GM18868 (cell line): ENCODE measurements at regions not wholly inside any gene's neighbourhood (a gene's known extent, or its start where the extent isn't known, plus 50 kb on each side); places are given as distances from the start of the nearest gene placed in this dataset.

Experiments
- ATAC-seq: cut with Tn5 transposase; IDR thresholded peaks from one replicate; pipeline ENCODE4 v1.9.1; 2021; ENCODE audit warnings: mild to moderate bottlenecking, moderate library complexity; ENCODE audit not compliant: unreplicated experiment

DNA sequence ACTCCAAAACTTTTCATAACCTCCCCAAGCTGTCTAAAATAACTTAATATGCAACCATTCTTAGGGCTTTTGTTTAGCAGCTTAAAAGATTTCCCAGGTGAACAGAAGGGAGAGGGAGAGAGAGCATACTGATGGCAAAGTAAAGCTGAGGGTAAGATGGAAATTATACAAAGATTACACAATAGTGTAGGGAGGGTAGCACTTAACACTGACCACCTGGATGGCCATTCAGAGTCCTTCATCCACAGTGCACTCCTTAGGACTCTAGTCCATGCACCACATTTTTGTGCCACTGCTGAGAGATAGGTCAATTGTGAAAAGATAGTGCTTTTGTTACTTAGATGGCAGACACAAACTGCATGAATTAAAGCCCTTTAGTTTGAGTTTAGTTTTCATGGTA lies 574.6 kb downstream of the LMO4 start:
- ATAC-seq, result no peak

DNA sequence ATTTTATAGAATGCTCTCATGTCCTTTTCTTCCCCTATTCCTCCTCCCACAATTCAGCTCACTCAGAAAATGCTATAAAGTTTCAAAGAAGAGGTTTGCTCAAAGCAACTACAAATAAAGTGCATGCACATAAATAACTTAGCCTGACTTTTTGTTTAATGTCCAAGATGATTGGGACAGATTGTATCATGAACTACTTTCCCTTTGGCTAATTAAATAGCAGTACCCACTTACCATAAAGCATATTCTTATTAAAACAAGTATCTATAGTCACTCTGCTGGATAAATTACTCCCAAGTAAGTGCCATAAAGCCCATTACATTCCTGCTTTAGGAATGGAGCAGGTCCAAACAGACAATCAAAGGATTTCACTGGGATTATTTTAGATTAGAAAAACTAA lies 576.0 kb downstream of the LMO4 start:
- no peak for ATAC-seq

DNA sequence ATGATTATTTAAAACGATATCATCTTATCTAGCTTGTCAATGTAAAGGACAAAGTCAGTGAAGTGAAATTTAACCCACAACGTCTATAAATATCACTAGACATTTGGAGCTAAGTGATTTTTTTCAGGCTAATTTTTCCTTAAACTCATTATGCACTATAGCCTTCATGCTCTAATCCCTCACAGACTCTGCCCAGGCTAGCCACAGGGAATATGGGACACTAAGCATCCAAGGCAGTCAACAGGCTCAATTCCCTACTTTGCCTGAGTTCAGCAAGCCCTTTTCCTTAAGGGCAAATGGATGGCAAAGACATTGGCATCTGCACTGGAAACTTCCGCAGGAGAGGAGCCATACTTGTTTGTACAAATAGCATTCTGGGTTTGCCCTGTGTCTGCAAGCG lies 577.0 kb downstream of the LMO4 start:
- ATAC-seq, result no peak

DNA sequence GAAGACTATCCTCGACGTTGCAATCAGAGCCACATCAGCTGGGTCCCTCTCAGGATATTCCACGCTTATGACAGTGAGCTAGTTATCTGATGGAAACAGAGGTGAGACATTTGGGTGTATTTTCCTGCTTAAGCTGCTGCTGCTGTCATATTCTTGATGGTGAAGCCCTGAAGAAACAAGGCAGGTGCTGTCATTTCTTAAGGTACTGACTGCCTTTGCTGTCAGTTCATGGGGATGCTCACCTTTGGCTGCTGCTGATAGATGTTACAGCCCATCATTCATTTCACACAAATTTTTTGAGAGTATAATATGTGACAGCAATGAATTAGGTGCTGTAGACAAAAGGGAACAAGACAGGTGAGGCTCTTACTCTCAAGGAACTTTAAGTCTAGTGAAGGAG lies 577.4 kb downstream of the LMO4 start:
- ATAC-seq, result no peak

DNA sequence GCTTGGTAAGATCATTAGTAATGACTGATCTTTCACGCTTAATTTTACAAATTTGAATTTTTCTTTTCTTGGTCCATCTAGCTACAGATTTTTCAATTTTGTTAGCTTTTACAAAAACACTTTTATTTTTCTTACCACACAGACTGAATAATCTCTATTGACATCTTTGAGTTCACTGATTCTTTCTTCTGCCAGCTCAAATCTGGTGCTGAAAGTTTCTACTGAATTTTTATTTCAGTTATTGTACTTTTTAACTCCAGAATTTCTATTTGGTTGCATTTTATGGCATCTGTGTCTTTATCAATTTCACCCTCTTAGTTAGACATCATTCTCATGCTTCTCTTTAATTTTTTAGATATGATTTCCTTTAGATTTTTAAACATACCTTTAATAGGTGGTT lies 584.7 kb downstream of the LMO4 start:
- no peak for ATAC-seq

DNA sequence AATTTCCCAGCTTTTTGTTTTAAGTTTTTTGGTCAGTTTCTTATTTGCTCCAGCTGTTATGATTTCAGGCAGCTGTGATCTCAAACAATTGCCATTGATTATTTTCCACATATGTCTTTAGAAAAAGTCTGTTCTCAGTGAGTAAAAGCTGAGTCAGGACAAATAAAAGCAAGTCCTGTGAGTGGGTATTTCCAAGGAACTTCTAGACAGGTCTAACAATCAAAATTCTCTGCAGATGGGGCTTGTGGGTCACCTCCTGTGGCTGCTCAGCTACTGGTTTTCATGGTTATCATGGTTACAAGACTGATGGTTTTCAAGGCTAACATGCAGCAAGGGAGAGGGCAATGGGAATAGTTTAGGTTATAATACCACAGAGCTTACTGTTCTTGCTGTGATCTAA lies 585.7 kb downstream of the LMO4 start:
- ATAC-seq, result no peak

DNA sequence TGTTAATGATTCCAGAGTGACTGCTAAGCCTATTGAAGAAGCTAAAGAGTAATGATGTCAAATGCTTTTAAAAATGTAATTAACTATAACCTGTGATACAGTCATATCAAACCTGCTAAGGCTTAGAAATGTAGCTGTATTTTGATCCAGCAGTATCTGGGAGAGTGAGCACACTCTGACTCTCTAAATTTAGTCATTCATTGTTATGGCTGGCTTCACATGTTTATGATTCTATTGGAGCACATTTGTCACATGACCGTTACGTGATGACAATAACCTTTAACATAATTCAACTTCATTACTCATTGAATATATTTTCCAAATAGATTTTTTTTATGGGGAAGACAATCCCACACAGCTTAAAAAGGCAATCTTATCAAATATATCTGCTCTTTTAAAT lies 587.1 kb downstream of the LMO4 start:
- no peak for ATAC-seq

DNA sequence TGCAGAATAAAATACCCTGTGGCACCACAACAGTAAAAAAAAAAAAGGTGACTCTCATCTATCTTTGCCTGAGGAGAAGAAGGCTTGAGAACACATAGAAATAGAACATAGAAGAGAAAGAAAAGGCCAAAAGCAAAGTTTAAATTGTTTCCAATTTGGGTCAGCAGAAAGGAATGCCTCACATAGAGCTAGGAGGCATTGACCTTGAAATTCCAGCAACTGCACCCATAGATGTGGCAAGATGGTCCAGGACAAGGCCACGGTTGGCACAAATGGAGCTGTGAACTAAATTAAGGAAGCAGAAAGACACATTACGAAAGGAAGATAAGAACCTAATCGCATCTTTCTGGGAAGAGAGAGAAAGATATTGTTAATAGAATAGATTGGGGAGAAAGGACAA lies 588.3 kb downstream of the LMO4 start:
- no peak for ATAC-seq

DNA sequence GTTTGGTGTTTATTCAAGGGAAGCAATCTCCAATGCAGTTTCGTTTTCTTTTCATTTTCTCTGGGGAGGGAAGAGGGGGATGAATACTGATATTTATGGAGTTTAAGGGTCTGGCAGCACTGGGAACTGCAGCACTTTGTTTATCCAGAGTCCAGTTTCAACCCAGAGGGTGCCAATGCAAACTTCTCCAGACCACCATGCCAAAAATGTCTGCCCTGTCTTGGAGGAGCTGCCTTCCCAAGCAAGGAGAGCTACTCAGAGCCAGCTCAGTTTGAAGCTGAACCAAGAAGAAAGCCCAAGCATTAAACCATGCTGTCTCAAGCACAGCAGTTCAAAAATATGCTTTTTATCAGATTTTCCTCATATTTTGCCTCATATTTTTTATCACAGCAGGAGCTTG lies 589.7 kb downstream of the LMO4 start:
- ATAC-seq, result no peak

DNA sequence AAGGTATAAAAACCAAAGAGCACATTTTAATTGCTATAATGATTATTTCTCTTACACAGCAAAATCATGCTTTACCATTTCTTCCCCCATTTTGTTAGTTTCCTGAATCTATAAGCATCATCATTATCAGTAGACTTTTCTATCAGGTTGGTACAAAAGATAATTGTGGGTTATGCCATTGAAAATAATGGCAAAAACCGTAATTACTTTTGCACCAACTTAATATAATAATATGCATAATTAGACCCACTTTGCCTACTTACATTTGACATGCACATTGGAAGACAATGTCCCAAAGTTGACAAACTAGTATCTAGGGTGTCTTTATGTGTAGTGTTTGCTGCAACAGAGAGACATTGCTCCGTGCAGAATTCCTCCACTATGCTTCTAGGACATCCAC lies 594.2 kb downstream of the LMO4 start:
- no peak for ATAC-seq

DNA sequence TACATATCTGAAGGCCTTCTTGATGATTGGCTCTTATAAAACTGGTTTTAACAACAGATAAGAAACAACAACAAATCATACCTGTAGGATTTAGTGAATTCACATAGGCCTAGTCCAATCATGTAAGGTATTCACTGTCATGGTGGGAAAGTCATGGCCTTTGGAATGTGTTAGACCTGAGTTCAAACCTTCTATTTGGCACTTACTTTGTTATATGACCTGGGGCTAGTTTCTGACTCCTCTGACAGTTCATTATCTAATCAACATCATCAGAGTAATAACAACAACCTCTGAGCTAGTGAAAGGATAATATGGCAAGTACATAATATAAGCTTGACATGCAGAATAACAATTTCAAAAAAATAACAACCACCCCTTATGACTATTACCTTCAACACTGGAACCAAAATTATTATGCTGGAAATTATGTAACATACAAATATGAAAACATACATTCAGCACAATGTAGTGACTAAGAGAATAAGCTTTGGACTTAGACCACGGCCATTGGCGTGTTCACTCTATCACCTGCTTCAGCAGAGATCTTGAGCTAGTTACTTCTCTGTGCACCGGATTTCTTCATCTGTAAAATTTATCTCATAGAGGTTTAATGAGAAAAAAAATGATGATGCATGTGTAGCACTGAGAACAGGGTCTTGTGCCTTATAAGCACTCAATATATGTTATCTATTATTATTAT lies 597.6 kb downstream of the LMO4 start:
- ATAC-seq, result no peak

DNA sequence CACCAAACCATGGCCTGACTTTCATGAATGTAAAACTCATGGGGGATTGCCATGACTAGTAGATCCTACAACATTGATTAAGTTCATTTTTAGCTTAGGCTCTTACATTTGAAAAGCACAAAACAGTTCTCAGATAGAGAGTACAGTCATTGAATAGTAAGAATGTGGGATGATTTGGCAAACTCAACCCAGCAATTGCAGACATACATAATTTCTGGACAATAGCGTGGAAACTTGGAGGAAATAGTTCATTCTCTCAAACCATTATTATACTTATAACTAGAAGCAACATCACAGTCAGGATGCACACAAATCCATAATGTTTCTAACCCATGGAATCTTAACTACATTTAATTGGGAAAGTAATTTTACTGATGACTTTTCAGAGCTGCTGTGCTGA lies 598.2 kb downstream of the LMO4 start:
- ATAC-seq, result no peak

DNA sequence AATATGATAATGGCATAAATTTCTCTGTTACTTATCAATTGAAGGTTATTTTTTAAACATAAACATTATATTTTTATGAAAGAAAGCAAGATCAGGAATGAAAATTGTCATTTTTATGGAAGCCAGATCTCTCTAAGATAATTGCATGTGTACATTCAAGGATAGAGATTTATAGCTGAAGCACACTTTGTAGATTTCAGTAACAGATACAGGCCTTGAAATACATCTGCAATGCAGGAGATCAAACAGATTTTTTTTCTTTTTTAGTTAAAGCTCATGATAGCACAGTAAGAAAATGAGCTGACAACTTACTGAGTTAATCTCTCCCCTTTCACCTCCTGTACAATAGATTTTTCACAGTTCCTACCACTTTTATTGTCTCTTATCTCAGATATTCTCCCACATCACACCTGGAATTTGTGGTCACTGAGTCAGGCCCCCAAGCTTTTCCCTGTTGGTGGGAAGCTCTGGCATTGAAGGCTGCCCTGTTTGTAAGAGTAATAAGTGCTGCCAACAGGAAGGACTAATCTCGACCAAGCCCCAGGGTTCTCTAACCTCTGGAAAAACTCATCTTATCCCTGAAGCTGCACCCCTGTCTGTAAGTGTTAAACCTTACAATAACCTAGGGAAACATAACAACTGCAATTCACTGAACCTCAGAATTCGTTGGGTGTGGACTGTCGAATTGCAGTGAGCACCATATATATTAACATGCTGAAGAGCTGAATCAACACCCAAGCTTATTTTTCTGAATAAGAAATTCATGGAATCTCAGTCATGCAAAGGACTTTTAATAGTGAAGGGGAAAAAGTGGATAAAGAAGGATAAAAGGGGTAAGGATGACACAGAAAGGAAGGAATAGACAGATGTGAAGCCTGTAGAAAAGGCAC lies 599.0 kb downstream of the LMO4 start:
- ATAC-seq, result no peak

DNA sequence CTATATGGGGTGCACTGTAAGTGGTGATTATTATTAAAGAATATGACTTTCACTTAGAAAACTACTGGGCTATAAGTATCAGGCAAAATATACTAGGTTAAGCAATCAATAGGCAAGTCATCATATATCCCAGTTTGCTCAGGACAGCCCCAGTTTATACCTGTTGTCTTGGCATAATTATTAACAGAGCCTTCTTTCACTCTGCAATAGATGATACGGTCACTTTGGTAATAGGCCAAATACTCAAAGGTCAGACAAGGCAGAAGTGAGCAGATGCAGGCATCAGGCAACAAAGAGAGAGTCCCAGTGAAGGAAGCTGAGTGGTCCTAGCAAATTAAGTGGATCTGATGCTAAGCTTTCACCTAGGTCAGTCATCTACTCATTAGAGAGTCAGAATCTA lies 599.9 kb downstream of the LMO4 start:
- ATAC-seq, result no peak

DNA sequence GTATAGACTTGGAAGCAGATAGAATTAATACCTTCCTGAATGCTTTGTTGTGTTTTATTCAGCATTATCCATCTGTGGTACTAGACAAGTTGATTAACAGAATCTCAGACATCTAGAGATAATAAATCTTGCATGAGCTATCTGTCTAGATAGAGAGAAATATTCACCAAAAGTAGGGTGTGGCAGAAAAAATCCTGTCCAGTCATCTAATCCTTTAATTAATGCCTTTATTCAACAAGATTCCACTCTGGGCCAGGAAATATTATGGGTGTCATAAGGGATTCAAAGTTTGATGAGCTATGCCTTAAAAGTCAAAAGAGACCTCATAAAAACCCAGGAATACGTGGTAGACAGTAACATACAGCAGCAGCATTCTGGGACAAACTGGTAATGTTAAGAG lies 601.2 kb downstream of the LMO4 start:
- no peak for ATAC-seq

DNA sequence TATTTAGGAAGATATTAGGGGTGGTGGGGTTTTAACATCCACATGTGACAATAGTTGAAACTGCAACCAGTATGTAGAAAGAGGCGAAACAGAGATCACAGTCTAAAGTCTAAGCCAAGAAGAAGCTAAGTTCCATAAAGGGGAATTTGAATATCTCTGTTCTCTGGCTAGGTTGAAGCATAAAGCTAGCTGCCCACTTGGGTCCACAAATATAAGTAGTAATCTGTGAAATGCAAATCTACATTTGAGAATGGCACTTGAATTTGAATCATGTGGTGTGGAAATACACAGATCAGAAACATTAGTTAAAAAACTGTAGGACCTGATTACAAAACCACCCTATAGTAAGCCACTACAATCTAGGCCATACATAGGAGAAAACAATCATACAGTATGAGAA lies 602.1 kb downstream of the LMO4 start:
- ATAC-seq, result no peak

DNA sequence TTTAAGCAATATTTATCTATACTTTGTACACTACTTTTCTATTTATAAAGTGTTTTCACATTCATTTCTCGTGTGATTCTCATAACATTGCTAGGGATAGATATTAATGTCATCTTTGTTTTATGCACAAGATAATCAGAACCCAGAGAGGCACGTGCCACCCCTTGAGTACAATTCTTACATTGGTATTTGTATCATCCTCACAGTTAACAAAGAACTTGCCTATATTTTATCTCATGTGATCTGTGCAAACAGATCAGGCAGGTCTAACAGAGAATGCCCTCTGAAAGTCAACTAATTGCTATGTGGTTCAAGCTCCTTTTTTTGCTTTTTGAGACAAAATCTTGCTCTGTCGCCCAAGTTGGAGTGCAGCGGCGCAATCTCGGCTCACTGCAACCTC lies 604.5 kb downstream of the LMO4 start:
- no peak for ATAC-seq

DNA sequence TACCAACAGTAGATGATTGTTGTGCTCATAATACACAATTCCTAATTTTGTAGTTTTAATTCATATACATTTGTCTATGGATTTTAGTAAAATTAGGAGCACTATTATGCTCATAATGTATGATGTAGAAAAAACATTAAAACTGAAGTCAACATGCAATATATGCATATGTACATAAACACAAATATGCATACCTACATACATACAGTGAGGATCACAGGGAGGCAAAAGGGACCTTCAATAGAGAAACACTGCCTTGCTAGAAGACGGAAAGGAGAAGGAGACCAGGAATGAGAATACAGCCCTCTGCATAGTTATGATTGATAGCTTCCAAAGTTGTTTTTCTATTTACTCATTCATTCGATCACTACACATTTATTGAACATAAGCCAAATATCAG lies 606.5 kb downstream of the LMO4 start:
- ATAC-seq, result no peak

DNA sequence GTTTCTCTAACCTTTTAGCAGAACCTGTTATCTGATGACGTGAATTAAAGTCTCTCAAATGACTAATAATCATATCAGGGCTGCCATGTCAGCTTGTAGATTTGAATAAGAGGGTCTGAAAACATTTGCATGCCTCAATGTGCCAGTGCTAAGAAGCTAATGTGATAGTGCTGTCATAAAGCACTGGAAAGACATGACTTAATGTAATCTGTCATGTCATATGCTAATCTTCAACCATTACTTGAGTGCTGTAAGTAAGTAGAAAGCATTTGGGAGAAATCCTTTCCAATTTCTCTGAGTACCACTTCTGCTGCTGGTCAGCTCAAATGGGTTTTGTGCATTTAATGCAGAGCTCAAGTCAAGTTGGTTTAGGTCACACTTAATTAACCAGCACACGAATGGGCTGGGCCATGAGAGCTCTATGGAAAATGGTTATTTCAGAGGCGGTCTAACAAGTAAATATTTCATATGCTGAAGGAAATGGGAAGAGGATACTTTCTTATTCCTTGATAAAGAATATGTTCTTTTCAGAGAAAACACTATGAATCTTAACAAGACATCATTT lies 609.2 kb downstream of the LMO4 start:
- no peak for ATAC-seq

DNA sequence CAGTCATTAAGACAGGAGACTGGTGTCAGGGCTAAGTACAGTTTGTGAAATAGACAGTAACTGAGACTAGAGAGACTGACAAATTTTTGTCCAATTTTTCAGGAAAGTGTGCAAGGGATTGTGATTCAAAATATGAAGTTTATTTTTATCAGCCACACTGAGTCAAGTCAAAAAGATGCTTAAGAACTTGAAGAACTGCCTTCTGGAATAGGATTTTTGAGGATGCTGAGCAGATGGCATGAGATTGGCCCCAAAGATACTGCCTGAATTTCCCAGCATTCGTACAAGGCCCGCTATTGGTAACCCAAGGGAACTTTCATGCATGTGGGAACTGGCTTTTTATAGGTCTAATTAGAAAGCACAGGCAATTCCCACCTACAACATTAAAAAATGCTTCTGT lies 610.0 kb downstream of the LMO4 start:
- ATAC-seq, result no peak

DNA sequence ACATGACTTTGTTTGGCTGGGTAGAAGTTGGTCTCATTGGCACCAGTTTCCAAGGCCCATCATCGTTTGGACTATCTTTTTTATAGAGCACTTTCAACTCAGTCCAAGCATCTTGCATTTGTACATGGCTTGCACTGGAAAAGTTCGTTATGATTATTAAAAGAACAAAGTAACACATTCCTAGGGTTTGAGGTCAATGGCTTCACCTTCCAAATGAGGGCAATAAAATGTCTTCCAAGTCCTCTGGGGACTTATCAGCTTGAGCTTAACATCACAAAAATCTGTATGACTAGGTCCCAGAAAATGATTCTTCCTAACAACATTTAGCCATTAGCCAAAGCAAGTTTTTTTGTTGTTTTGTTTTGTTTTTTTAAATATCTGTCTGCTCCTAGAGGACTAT lies 610.8 kb downstream of the LMO4 start:
- no peak for ATAC-seq

DNA sequence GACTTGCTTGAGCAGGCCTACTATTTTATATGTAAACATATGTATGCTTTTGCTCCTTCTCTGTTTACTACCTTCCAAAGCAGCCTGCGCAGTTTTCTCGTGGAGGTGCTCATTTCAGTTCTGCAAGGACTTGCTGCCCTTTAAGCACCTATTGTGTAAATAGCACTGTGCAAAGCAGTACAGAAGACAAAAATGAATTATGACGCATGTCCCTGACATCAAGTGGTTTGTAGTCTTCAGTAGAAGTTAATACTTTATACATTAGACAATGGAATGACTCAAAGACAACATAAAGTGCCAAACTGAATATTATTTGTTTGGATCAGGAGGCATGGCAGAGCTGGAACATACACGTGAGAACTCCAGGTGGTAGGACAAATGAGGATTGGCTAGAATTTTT lies 611.7 kb downstream of the LMO4 start:
- no peak for ATAC-seq
